Glutamatergic neuron (in vitro differentiated cells): ENCODE measurements at regions not wholly inside any gene's neighbourhood (a gene's known extent, or its start where the extent isn't known, plus 50 kb on each side); places are given as distances from the start of the nearest gene placed in this dataset.

Experiments
- DNase-seq: peaks from one replicate; pipeline ENCODE4 v3.0.0; 2022
- H3K27ac Mint-ChIP-seq: one replicate; pipeline ENCODE4 v1.8.0; 2020; ENCODE audit warnings: mild to moderate bottlenecking, mixed read lengths, inconsistent platforms; ENCODE audit not compliant: unreplicated experiment
- H3K27me3 Mint-ChIP-seq: one replicate; pipeline ENCODE4 v1.8.0; 2020; ENCODE audit warnings: mild to moderate bottlenecking, moderate library complexity, mixed read lengths, inconsistent platforms; ENCODE audit not compliant: unreplicated experiment
- H3K36me3 Mint-ChIP-seq: one replicate; pipeline ENCODE4 v1.8.0; 2020; ENCODE audit warnings: mild to moderate bottlenecking, mixed read lengths, inconsistent platforms; ENCODE audit not compliant: unreplicated experiment
- H3K4me1 Mint-ChIP-seq: one replicate; pipeline ENCODE4 v1.8.0; 2020; ENCODE audit warnings: mild to moderate bottlenecking, low read depth, mixed read lengths, inconsistent platforms; ENCODE audit not compliant: unreplicated experiment
- H3K4me3 Mint-ChIP-seq: one replicate; pipeline ENCODE4 v1.8.0; 2020; ENCODE audit warnings: mild to moderate bottlenecking, mixed read lengths, inconsistent platforms; ENCODE audit not compliant: unreplicated experiment
- H3K9me3 Mint-ChIP-seq: one replicate; pipeline ENCODE4 v1.8.0; 2020; ENCODE audit warnings: mild to moderate bottlenecking, moderate library complexity, mixed read lengths, inconsistent platforms; ENCODE audit not compliant: unreplicated experiment
- CTCF ChIP-seq: fragments of 200-600 bp; sonication (generic); IDR thresholded peaks from one replicate; pipeline ENCODE4 v1.5.0; 2021; ENCODE audit not compliant: partially characterized antibody, unreplicated experiment

- Mint-ChIP-seq H3K27me3 (no peaks in the 10 kb centered on the region), H3K4me1 (no peaks in the 10 kb centered on the region), H3K9me3 (peaks cover 18% of the 10 kb centered on the region), H3K4me3 (no peak overlapping the region), H3K27ac (no peak overlapping the region), H3K36me3 (peaks cover 20% of the 10 kb centered on the region)
- TF ChIP-seq CTCF, result no peak
- DNase-seq, result no peak
Measured at GRCh38 chr22:49394116-49394785, 433.4 kb downstream of the BRD1 start.

DNA sequence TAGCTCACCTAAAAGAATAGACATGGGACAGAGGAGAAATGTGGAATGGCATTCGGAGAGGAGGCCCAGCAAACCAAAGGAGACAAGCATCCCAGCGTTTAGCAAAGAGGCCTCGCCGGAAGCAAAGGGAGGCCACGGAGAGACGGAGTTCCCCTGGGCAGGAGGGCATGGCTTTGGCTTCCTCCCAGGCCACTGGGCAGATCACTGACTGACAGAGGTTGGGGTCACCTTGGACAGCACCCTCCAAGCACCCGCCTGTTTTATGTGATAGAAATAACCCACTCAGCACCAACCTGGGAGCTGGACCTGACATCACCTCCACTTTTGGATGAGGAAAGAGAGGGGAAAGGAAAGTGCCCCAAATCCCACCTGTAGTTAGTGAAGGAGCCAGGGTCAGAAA is 434.1 kb downstream of the BRD1 start:
- Mint-ChIP-seq H3K9me3 (peaks cover 19% of the 10 kb centered on the region), H3K36me3 (peaks cover 20% of the 10 kb centered on the region), H3K27me3 (no peaks in the 10 kb centered on the region), H3K4me3 (no peak overlapping the region), H3K27ac (no peak overlapping the region), H3K4me1 (no peaks in the 10 kb centered on the region)
- no peak for TF ChIP-seq CTCF
- DNase-seq, result no peak

DNA sequence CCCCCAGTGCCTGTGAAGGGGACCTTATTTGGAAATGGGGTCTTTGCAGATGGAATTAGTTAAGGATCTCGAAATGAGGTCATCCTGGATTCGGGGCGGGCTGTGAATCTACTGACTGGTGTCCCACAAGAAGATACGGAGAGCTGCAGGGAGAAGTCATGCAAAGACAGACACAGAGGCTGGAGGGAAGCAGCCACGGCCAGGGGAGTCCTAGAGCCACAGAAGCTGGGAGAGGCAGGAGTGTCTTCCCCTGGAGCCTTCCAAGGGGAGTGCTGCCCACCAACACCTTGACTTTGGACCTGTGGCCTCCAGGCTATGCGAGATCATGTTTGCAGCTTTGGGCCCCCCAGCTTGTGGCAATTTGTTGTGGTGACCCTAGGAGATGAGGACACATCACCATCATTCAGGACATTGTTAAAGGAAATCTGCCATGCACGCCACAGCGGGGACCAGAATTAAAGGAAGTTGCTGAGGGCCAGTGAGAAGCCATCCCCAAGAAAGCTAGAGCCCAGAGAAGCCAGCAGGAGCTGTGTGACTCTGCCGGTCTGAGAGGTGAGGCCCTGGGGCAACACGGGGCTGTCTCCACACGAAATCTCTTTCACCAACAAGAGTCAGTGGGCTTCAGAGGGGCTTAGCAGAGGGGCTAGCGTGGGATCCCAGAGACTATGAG is 434.7 kb downstream of the BRD1 start:
- Mint-ChIP-seq H3K9me3 (peaks cover 19% of the 10 kb centered on the region), H3K27ac (no peak overlapping the region), H3K36me3 (peaks cover 20% of the 10 kb centered on the region), H3K4me3 (no peak overlapping the region), H3K27me3 (no peaks in the 10 kb centered on the region), H3K4me1 (no peaks in the 10 kb centered on the region)
- DNase-seq, result no peak
- TF ChIP-seq CTCF, result no peak

GRCh38 chr22:49392247-49392646 is 435.4 kb downstream of the BRD1 start:
- Mint-ChIP-seq H3K27me3 (no peaks in the 10 kb centered on the region), H3K4me1 (no peaks in the 10 kb centered on the region), H3K4me3 (no peak overlapping the region), H3K27ac (no peak overlapping the region), H3K36me3 (peaks cover 20% of the 10 kb centered on the region), H3K9me3 (peaks cover 15% of the 10 kb centered on the region)
- no peak for TF ChIP-seq CTCF
- DNase-seq, result no peak

- Mint-ChIP-seq H3K4me3 (no peak overlapping the region), H3K27me3 (no peaks in the 10 kb centered on the region), H3K4me1 (no peaks in the 10 kb centered on the region), H3K27ac (no peak overlapping the region), H3K36me3 (peaks cover 20% of the 10 kb centered on the region), H3K9me3 (peaks cover 15% of the 10 kb centered on the region)
- TF ChIP-seq CTCF, result no peak
- DNase-seq, result no peak
Measured at GRCh38 chr22:49391436-49391835, 436.2 kb downstream of the BRD1 start.
